Parathyroid adenoma (tissue), 2 donors: ENCODE measurements at regions not wholly inside any gene's neighbourhood (a gene's known extent, or its start where the extent isn't known, plus 50 kb on each side); places are given as distances from the start of the nearest gene placed in this dataset.

Source experiments
- H2AFZ ChIP-seq: fragments of 300-600 bp; sonication (generic); one replicate; pipeline ENCODE4 v1.7.0; 2017; ENCODE audit warnings: antibody characterized with exemption, mild to moderate bottlenecking
- H3K27ac ChIP-seq: fragments of 300-600 bp; sonication (generic); one replicate; pipeline ENCODE4 v1.7.0; 2017
- H3K27me3 ChIP-seq: fragments of 300-600 bp; sonication (generic); one replicate; pipeline ENCODE4 v1.7.0; 2017; ENCODE audit warnings: low read length; ENCODE audit not compliant: control insufficient read depth, insufficient read depth
- H3K36me3 ChIP-seq: fragments of 300-600 bp; sonication (generic); one replicate; pipeline ENCODE4 v1.7.0; 2017; ENCODE audit warnings: low read length; ENCODE audit not compliant: control insufficient read depth, insufficient read depth
- H3K4me1 ChIP-seq: fragments of 300-600 bp; sonication (generic); one replicate; pipeline ENCODE4 v1.7.0; 2017; ENCODE audit warnings: control low read depth
- H3K4me2 ChIP-seq: fragments of 300-600 bp; sonication (generic); one replicate; pipeline ENCODE4 v1.7.0; 2017; ENCODE audit warnings: low read length
- H3K4me3 ChIP-seq: fragments of 300-600 bp; sonication (generic); one replicate; pipeline ENCODE4 v1.7.0; 2017; ENCODE audit warnings: low read depth, low read length
- H3K79me2 ChIP-seq: fragments of 300-600 bp; sonication (generic); one replicate; pipeline ENCODE4 v1.7.0; 2017; ENCODE audit warnings: control low read depth
- H3K9ac ChIP-seq: fragments of 300-600 bp; sonication (generic); one replicate; pipeline ENCODE4 v1.7.0; 2017; ENCODE audit warnings: mild to moderate bottlenecking
- H3K9me3 ChIP-seq: fragments of 300-600 bp; sonication (generic); one replicate; pipeline ENCODE4 v1.7.0; 2017; ENCODE audit warnings: low read length; ENCODE audit not compliant: control insufficient read depth
- CTCF ChIP-seq: fragments of 300-600 bp; sonication (generic); IDR thresholded peaks from one replicate; pipeline ENCODE4 v1.7.0; 2017; ENCODE audit warnings: antibody characterized with exemption, mild to moderate bottlenecking
- donor health status: primary hyperparathyroidism.

- H3K9me3 ChIP-seq = no peaks in the 10 kb centered on the region
- H3K36me3 ChIP-seq = no peaks in the 10 kb centered on the region
- no peak overlapping the region for H3K4me3 ChIP-seq
- no peak overlapping the region for H3K27ac ChIP-seq
- no peak overlapping the region for H3K4me2 ChIP-seq
- H3K9ac ChIP-seq = no peak overlapping the region
- no peaks in the 10 kb centered on the region for H3K79me2 ChIP-seq
- H3K4me1 ChIP-seq = no peaks in the 10 kb centered on the region
- H2AFZ ChIP-seq = no peak overlapping the region
- TF ChIP-seq CTCF = no peak
- no peaks in the 10 kb centered on the region for H3K27me3 ChIP-seq
Measured at GRCh38 chr5:171528036-171528435, 108.6 kb downstream of the FGF18 start.

- no peaks in the 10 kb centered on the region for H3K4me1 ChIP-seq
- H3K9ac ChIP-seq = no peak overlapping the region
- no peaks in the 10 kb centered on the region for H3K27me3 ChIP-seq
- H3K4me2 ChIP-seq = no peak overlapping the region
- no peaks in the 10 kb centered on the region for H3K36me3 ChIP-seq
- H3K4me3 ChIP-seq = no peak overlapping the region
- H3K9me3 ChIP-seq = no peaks in the 10 kb centered on the region
- TF ChIP-seq CTCF = no peak
- no peak overlapping the region for H2AFZ ChIP-seq
- no peaks in the 10 kb centered on the region for H3K79me2 ChIP-seq
- H3K27ac ChIP-seq = no peak overlapping the region
Measured at GRCh38 chr5:171528865-171529614, 109.6 kb downstream of the FGF18 start.

GRCh38 chr5:171531638-171532037, 112.2 kb downstream of the FGF18 start:
- no peak overlapping the region for H3K27ac ChIP-seq
- no peaks in the 10 kb centered on the region for H3K79me2 ChIP-seq
- H3K36me3 ChIP-seq = no peaks in the 10 kb centered on the region
- no peak overlapping the region for H3K4me2 ChIP-seq
- TF ChIP-seq CTCF = no peak
- H2AFZ ChIP-seq = no peak overlapping the region
- H3K9me3 ChIP-seq = no peaks in the 10 kb centered on the region
- H3K4me1 ChIP-seq = no peaks in the 10 kb centered on the region
- H3K27me3 ChIP-seq = no peaks in the 10 kb centered on the region
- no peak overlapping the region for H3K9ac ChIP-seq
- no peak overlapping the region for H3K4me3 ChIP-seq

GRCh38 chr5:171533153-171533552, 113.7 kb downstream of the FGF18 start:
- H3K9ac ChIP-seq = no peak overlapping the region
- H2AFZ ChIP-seq = no peak overlapping the region
- H3K27me3 ChIP-seq = no peaks in the 10 kb centered on the region
- no peak overlapping the region for H3K27ac ChIP-seq
- TF ChIP-seq CTCF = no peak
- H3K4me3 ChIP-seq = no peak overlapping the region
- no peaks in the 10 kb centered on the region for H3K79me2 ChIP-seq
- no peak overlapping the region for H3K4me2 ChIP-seq
- H3K4me1 ChIP-seq = no peaks in the 10 kb centered on the region
- no peaks in the 10 kb centered on the region for H3K9me3 ChIP-seq
- no peaks in the 10 kb centered on the region for H3K36me3 ChIP-seq
